Mesendoderm (in vitro differentiated cells): ENCODE measurements at regions not wholly inside any gene's neighbourhood (a gene's known extent, or its start where the extent isn't known, plus 50 kb on each side); places are given as distances from the start of the nearest gene placed in this dataset.

Source experiments
- DNase-seq: peaks from one replicate; pipeline ENCODE4 v3.0.0; 2013
- H2AK5ac ChIP-seq: 2 replicates; pipeline ENCODE4 v1.6.1; 2013; ENCODE audit warnings: low read length, inconsistent platforms
- H2BK120ac ChIP-seq: 2 replicates; pipeline ENCODE4 v1.6.1; 2013; ENCODE audit warnings: low read depth, mild to moderate bottlenecking, low read length, moderate library complexity, mixed read lengths
- H2BK15ac ChIP-seq: replicated peaks from 2 replicates; pipeline ENCODE4 v1.6.1; 2013; ENCODE audit warnings: low read depth, mild to moderate bottlenecking, moderate library complexity
- H2BK5ac ChIP-seq: 2 replicates; pipeline ENCODE4 v1.6.1; 2013; ENCODE audit warnings: low read length, inconsistent platforms
- H3K18ac ChIP-seq: 2 replicates; pipeline ENCODE4 v1.6.1; 2013; ENCODE audit warnings: mild to moderate bottlenecking, low read length, mixed read lengths
- H3K23ac ChIP-seq: one replicate; pipeline ENCODE4 v1.6.1; 2013; ENCODE audit warnings: low read length
- H3K27ac ChIP-seq: 2 replicates; pipeline ENCODE4 v1.5.1; 2013; ENCODE audit warnings: low read depth, mild to moderate bottlenecking, inconsistent platforms, low read length, moderate library complexity
- H3K27me3 ChIP-seq: 2 replicates; pipeline ENCODE4 v1.6.1; 2013; ENCODE audit warnings: low read length, control low read depth, mild to moderate bottlenecking, inconsistent platforms; ENCODE audit not compliant: insufficient read depth, poor library complexity
- H3K36me3 ChIP-seq: 2 replicates; pipeline ENCODE4 v1.6.1; 2013; ENCODE audit warnings: low read length, inconsistent platforms; ENCODE audit not compliant: control insufficient read depth, insufficient read depth
- H3K4ac ChIP-seq: one replicate; pipeline ENCODE4 v1.6.1; 2013; ENCODE audit warnings: low read depth, mild to moderate bottlenecking, low read length, moderate library complexity
- H3K4me1 ChIP-seq: 2 replicates; pipeline ENCODE4 v1.6.1; 2013; ENCODE audit warnings: low read depth, low read length, inconsistent platforms; ENCODE audit not compliant: control insufficient read depth
- H3K4me2 ChIP-seq: 2 replicates; pipeline ENCODE4 v1.6.1; 2013; ENCODE audit warnings: low read length
- H3K4me3 ChIP-seq: 2 replicates; pipeline ENCODE4 v1.5.1; 2013; ENCODE audit warnings: mild to moderate bottlenecking, low read length
- H3K56ac ChIP-seq: one replicate; pipeline ENCODE4 v1.6.1; 2013; ENCODE audit warnings: low read length
- H3K79me1 ChIP-seq: 2 replicates; pipeline ENCODE4 v1.6.1; 2013; ENCODE audit warnings: low read length, inconsistent platforms
- H3K79me2 ChIP-seq: 2 replicates; pipeline ENCODE4 v1.6.1; 2013; ENCODE audit warnings: mild to moderate bottlenecking, low read length; ENCODE audit not compliant: control insufficient read depth, insufficient read depth
- H3K9ac ChIP-seq: 2 replicates; pipeline ENCODE4 v1.6.1; 2013; ENCODE audit warnings: low read length, inconsistent platforms
- H4K5ac ChIP-seq: one replicate; pipeline ENCODE4 v1.6.1; 2013; ENCODE audit warnings: low read length
- H4K8ac ChIP-seq: one replicate; pipeline ENCODE4 v1.6.1; 2013; ENCODE audit warnings: low read depth, mild to moderate bottlenecking, control low read depth, low read length, moderate library complexity
- WGBS: extraction: QIAGEN DNeasy Blood & Tissue Kit; methylation state at CpG from one replicate; pipeline ENCODE4 v1.1.7; 2013; ENCODE audit warnings: low lambda C conversion rate, missing lambda C conversion rate; ENCODE audit not compliant: insufficient coverage; ENCODE audit errors: extremely low coverage; 5-methylcytosine and 5-hydroxymethylcytosine counted together

DNA sequence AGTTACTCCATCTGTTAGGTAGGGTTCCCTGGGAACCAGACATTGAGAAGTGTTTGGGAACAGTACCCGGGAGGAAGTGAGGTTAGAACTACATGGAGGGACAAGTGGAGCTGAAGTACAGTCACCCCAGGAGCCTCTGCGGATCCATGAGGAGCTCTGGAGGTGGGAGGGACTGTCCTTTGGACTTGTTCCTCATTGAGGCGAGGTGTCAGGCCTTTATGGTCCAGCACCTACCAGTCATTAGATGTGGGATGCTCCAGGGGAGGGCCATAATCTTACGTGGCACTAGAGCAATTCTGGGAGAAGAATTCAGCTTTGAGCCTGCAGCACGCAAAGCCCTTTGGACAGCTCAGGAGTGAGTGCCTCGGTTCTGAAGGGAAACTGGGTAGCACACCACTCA is 142.8 kb downstream of the DACT1 start:
- no peak overlapping the region for H3K23ac ChIP-seq
- no peak overlapping the region for H3K4me3 ChIP-seq
- H3K4me2 ChIP-seq = no peak overlapping the region
- no peaks in the 10 kb centered on the region for H3K79me2 ChIP-seq
- no peak overlapping the region for H3K56ac ChIP-seq
- no peak overlapping the region for H4K5ac ChIP-seq
- no peak overlapping the region for H2AK5ac ChIP-seq
- DNase-seq = no peak
- H3K27ac ChIP-seq = no peak overlapping the region
- no peaks in the 10 kb centered on the region for H3K79me1 ChIP-seq
- no peak overlapping the region for H3K9ac ChIP-seq
- H4K8ac ChIP-seq = no peak overlapping the region
- no peak overlapping the region for H2BK15ac ChIP-seq
- H3K4me1 ChIP-seq = no peaks in the 10 kb centered on the region
- H2BK120ac ChIP-seq = no peak overlapping the region
- no peak overlapping the region for H2BK5ac ChIP-seq
- H3K36me3 ChIP-seq = no peaks in the 10 kb centered on the region
- WGBS = no CpG with 5 or more reads among the region's 6 CpGs
- H3K27me3 ChIP-seq = no peaks in the 10 kb centered on the region
- H3K4ac ChIP-seq = no peak overlapping the region
- no peak overlapping the region for H3K18ac ChIP-seq

DNA sequence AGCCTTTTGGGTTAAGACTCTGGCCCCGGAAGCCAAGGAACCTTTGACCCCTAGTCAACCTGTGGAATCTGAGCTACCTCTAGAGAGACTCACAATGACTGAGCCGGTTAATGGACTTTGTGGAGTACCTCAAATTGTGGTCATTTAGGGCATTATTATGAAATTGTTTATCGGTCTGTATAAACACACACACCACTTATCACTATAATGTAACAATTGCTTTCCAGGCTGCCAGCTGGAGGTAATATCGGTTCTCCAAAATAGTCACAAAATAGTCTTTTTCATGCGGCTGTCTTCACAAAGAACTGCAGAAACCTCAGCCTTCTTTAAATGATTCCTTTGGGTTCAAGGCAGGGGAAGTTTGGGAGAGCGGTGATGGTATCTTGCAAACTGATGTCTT is 144.2 kb downstream of the DACT1 start:
- Histone ChIP-seq H2BK120ac (no peak overlapping the region), H3K9ac (no peak overlapping the region), H2BK15ac (no peak overlapping the region), H3K4me1 (no peaks in the 10 kb centered on the region), H3K27me3 (no peaks in the 10 kb centered on the region), H4K5ac (no peak overlapping the region), H3K27ac (no peak overlapping the region), H3K79me1 (no peaks in the 10 kb centered on the region), H3K4me3 (no peak overlapping the region), H2AK5ac (no peak overlapping the region), H3K18ac (no peak overlapping the region), H3K4ac (no peak overlapping the region), H2BK5ac (no peak overlapping the region), H3K56ac (no peak overlapping the region), H3K36me3 (no peaks in the 10 kb centered on the region), H3K23ac (no peak overlapping the region), H3K4me2 (no peak overlapping the region), H4K8ac (no peak overlapping the region), H3K79me2 (no peaks in the 10 kb centered on the region)
- no peak for DNase-seq
- no CpG with 5 or more reads among the region's 6 CpGs for WGBS

DNA sequence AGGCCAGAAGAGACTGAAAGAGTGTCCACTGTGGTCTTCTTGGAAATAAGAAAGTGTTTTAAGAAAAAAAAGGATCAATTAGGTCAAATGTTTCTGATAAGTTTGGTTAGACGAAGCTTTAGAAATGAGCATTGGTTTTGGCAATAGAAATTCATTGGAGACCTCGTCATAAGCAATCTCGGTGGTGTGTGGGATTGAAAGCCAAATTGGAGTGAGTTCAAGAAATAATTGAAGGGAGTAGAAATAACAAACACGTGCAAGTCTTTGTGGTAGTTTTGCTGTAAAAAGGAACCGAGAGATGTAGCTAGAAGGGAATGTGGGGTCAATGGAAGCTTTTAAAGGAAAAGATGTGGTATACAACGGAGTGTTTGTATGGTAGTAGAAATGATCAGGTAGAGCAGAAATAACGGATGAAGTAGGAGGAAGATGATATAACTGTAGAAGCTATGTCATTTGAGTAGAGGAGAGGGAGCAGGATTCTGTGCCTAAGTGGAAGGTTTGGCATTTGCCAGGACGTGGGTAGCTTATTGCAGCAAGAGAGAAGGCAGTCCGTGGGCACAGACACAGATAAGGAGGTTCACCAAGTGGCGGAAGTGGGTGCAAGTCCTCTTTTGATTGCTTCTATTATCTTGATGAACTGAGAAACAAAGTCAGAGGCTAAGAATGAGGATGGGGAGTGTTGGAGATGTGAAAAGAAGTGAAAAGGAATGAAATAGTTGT is 146.2 kb downstream of the DACT1 start:
- Histone ChIP-seq H3K4me3 (no peak overlapping the region), H4K5ac (no peak overlapping the region), H4K8ac (no peak overlapping the region), H3K56ac (no peak overlapping the region), H2BK15ac (no peak overlapping the region), H3K4ac (no peak overlapping the region), H2AK5ac (no peak overlapping the region), H3K4me2 (no peak overlapping the region), H3K36me3 (no peaks in the 10 kb centered on the region), H3K27ac (no peak overlapping the region), H3K27me3 (no peaks in the 10 kb centered on the region), H3K79me1 (no peaks in the 10 kb centered on the region), H3K9ac (no peak overlapping the region), H2BK5ac (no peak overlapping the region), H3K4me1 (no peaks in the 10 kb centered on the region), H3K79me2 (no peaks in the 10 kb centered on the region), H3K23ac (no peak overlapping the region), H2BK120ac (no peak overlapping the region), H3K18ac (no peak overlapping the region)
- 100% methylated on average over 2 of the region's 10 CpGs for WGBS
- DNase-seq = no peak

DNA sequence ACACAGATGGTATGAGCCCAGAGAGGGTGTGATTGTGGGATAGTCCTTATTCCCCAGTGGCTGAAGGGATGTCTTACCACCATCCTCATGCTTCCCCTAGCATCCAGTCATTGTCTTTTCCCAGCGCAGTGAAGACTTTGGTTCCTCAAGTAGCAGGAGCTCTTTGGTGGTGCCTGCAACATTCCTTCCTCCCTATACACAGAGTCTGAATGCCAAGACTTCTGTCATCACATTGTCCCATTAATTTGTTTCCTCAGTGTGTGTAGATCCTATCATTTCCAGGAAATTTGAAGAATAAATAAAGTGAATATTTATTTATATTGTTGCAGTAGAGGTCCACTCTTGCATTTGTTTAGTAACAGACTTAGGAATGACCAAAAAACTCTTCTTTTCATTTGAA is 147.2 kb downstream of the DACT1 start:
- no peak overlapping the region for H4K5ac ChIP-seq
- no peak overlapping the region for H2BK5ac ChIP-seq
- H2AK5ac ChIP-seq = no peak overlapping the region
- no peak overlapping the region for H2BK15ac ChIP-seq
- no peak overlapping the region for H3K56ac ChIP-seq
- no peak overlapping the region for H3K4me2 ChIP-seq
- H3K4ac ChIP-seq = no peak overlapping the region
- no CpG with 5 or more reads among the region's 1 CpG for WGBS
- H3K79me1 ChIP-seq = no peaks in the 10 kb centered on the region
- H3K23ac ChIP-seq = no peak overlapping the region
- H3K4me1 ChIP-seq = no peaks in the 10 kb centered on the region
- no peaks in the 10 kb centered on the region for H3K79me2 ChIP-seq
- H3K27ac ChIP-seq = no peak overlapping the region
- H4K8ac ChIP-seq = no peak overlapping the region
- no peak for DNase-seq
- no peak overlapping the region for H2BK120ac ChIP-seq
- no peak overlapping the region for H3K9ac ChIP-seq
- H3K27me3 ChIP-seq = no peaks in the 10 kb centered on the region
- H3K18ac ChIP-seq = no peak overlapping the region
- no peaks in the 10 kb centered on the region for H3K36me3 ChIP-seq
- no peak overlapping the region for H3K4me3 ChIP-seq

DNA sequence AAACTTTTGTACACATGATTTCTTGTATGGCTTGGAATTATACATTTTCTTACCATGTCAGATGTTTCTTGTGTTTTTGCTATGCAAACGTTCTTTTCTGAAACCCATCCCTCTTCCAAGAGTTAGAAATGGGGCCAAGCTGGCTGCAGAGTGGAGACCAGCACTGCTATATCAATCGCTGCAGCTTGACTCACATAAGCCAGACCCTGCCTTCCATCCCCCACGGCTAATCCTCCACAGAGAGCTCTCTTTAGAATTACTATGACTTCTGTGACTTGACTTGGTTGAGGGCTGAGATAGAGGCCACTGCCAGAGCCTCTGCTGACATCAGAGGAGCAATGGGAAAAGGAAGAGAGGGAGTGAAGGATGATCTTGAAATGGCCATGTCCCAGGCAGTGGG is 147.9 kb downstream of the DACT1 start:
- H3K27me3 ChIP-seq = no peaks in the 10 kb centered on the region
- H3K4me3 ChIP-seq = no peak overlapping the region
- no peak overlapping the region for H2AK5ac ChIP-seq
- H3K4ac ChIP-seq = no peak overlapping the region
- H3K4me2 ChIP-seq = no peak overlapping the region
- H3K79me2 ChIP-seq = no peaks in the 10 kb centered on the region
- H3K79me1 ChIP-seq = no peaks in the 10 kb centered on the region
- no peak overlapping the region for H3K18ac ChIP-seq
- WGBS = no CpG with 5 or more reads among the region's 3 CpGs
- H3K27ac ChIP-seq = no peak overlapping the region
- H2BK15ac ChIP-seq = no peak overlapping the region
- H4K8ac ChIP-seq = no peak overlapping the region
- DNase-seq = no peak
- no peak overlapping the region for H2BK5ac ChIP-seq
- H3K23ac ChIP-seq = no peak overlapping the region
- no peak overlapping the region for H4K5ac ChIP-seq
- no peak overlapping the region for H3K9ac ChIP-seq
- H3K56ac ChIP-seq = no peak overlapping the region
- no peak overlapping the region for H2BK120ac ChIP-seq
- no peaks in the 10 kb centered on the region for H3K4me1 ChIP-seq
- H3K36me3 ChIP-seq = no peaks in the 10 kb centered on the region

DNA sequence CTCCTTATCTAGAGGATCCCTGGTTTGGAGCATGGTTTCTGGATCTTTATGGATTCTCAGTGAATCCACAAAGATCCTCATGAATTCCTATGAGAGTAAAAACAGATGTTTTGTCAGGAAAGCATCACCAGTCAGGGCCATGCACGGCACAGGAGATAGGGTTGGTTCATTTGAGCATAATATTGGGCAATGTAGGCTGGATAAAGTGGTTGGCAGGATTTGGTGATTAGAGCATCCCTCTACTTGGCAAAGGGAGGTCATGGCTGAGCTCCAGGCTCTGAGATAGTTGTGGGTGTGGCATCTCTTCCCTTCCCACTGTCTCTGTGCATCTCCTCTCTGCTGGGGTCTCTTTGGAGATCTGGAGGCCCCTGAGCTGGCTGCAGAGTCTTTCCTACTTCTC is 149.8 kb downstream of the DACT1 start:
- H2AK5ac ChIP-seq = no peak overlapping the region

More for the DNA sequence above, 149.8 kb downstream of the DACT1 start:
- H3K27ac ChIP-seq = no peak overlapping the region
- no peaks in the 10 kb centered on the region for H3K27me3 ChIP-seq
- no peak overlapping the region for H3K9ac ChIP-seq
- H2BK15ac ChIP-seq = no peak overlapping the region
- H3K4me1 ChIP-seq = no peaks in the 10 kb centered on the region
- no CpG with 5 or more reads among the region's 1 CpG for WGBS
- H2BK120ac ChIP-seq = no peak overlapping the region
- H3K79me2 ChIP-seq = no peaks in the 10 kb centered on the region
- no peak overlapping the region for H3K23ac ChIP-seq
- no peak overlapping the region for H4K8ac ChIP-seq
- H3K4ac ChIP-seq = no peak overlapping the region
- H3K4me3 ChIP-seq = no peak overlapping the region
- DNase-seq = no peak
- H3K4me2 ChIP-seq = no peak overlapping the region
- no peaks in the 10 kb centered on the region for H3K79me1 ChIP-seq
- H2BK5ac ChIP-seq = no peak overlapping the region
- no peaks in the 10 kb centered on the region for H3K36me3 ChIP-seq
- no peak overlapping the region for H3K56ac ChIP-seq
- no peak overlapping the region for H4K5ac ChIP-seq
- no peak overlapping the region for H3K18ac ChIP-seq
